HEK293 (cell line): ENCODE measurements at regions not wholly inside any gene's neighbourhood (a gene's known extent, or its start where the extent isn't known, plus 50 kb on each side); places are given as distances from the start of the nearest gene placed in this dataset.

Experiments used
- CTCF ChIA-PET: fragments of 350-600 bp; formaldehyde crosslinking; extraction: SDS; loops from one replicate; lab custom pipeline; 2021; ENCODE audit warnings: antibody characterized with exemption; lab: Yijun Ruan, JAX
- POLR2A ChIA-PET: fragments of 300-600 bp; formaldehyde crosslinking; extraction: SDS; loops from one replicate; lab custom pipeline; 2020; ENCODE audit warnings: antibody characterized with exemption, inconsistent platforms; lab: Yijun Ruan, JAX
- H3K27ac ChIP-seq: fragments of 200-500 bp; sonication (Bioruptor generic); 2 replicates; pipeline ENCODE4 v1.5.1; 2014; ENCODE audit warnings: low read depth, low read length, control low read depth, inconsistent platforms; ENCODE audit errors: extremely low read depth
- H3K36me3 ChIP-seq, 2 experiments: fragments of 200-500 bp in 1 of 2; sonication (Bioruptor generic) in 1 of 2; 1 replicate in 1 of 2; 2 replicates in 1 of 2; pipeline ENCODE4 v1.5.1; 2014 to 2017; ENCODE audit warnings: inconsistent platforms in 2 of 2, low read length in 2 of 2; ENCODE audit not compliant: control insufficient read depth in 2 of 2, insufficient read depth in 1 of 2
- H3K4me1 ChIP-seq: fragments of 200-500 bp; sonication (Bioruptor generic); 2 replicates; pipeline ENCODE4 v1.5.1; 2014; ENCODE audit warnings: mild to moderate bottlenecking, low read length, inconsistent platforms; ENCODE audit not compliant: control insufficient read depth, insufficient read depth
- H3K4me3 ChIP-seq: 2 replicates; pipeline ENCODE4 v1.5.1; 2011; ENCODE audit warnings: low read depth, mild to moderate bottlenecking, control low read depth, low read length, moderate library complexity
- H3K9me3 ChIP-seq: fragments of 200-500 bp; sonication (Bioruptor generic); 2 replicates; pipeline ENCODE4 v1.5.1; 2014; ENCODE audit warnings: low read depth, low read length, inconsistent platforms; ENCODE audit not compliant: control insufficient read depth, insufficient read depth
- ELK4 ChIP-seq: IDR thresholded peaks from 2 replicates; pipeline ENCODE4 v1.6.1; 2011; ENCODE audit warnings: mild to moderate bottlenecking, low read depth, low read length, borderline replicate concordance
- PRDM1 ChIP-seq: fragments of 450-650 bp; formaldehyde crosslinking; IDR thresholded peaks from 2 replicates; pipeline ENCODE4; 2016; ENCODE audit warnings: missing biosample characterization, missing genetic modification characterization
- TRIM28 ChIP-seq: IDR thresholded peaks from 2 replicates; pipeline ENCODE4 v1.6.1; 2011; ENCODE audit warnings: low read length, control low read depth, borderline replicate concordance
- YY1 ChIP-seq: fragments of 450-650 bp; formaldehyde crosslinking; IDR thresholded peaks from 2 replicates; pipeline ENCODE4 v1.5.1; 2018; ENCODE audit warnings: missing biosample characterization, missing genetic modification characterization
- ZFP41 ChIP-seq: fragments of 450-650 bp; formaldehyde crosslinking; IDR thresholded peaks from 2 replicates; pipeline ENCODE4 v1.5.1; 2016; ENCODE audit warnings: missing biosample characterization, missing genetic modification characterization, borderline replicate concordance
- ZNF132 ChIP-seq: fragments of 450-650 bp; formaldehyde crosslinking; IDR thresholded peaks from 2 replicates; pipeline ENCODE4 v1.5.1; 2017; ENCODE audit warnings: missing biosample characterization, missing genetic modification characterization, borderline replicate concordance
- ZNF280C ChIP-seq: fragments of 450-650 bp; formaldehyde crosslinking; IDR thresholded peaks from 2 replicates; pipeline ENCODE4 v1.5.1; 2016; ENCODE audit warnings: missing biosample characterization, missing genetic modification characterization
- ZNF280D ChIP-seq: fragments of 450-650 bp; formaldehyde crosslinking; IDR thresholded peaks from 2 replicates; pipeline ENCODE4 v1.5.1; 2016; ENCODE audit warnings: missing biosample characterization, missing genetic modification characterization
- ZNF311 ChIP-seq: fragments of 450-650 bp; formaldehyde crosslinking; IDR thresholded peaks from 2 replicates; pipeline ENCODE4 v1.5.1; 2017; ENCODE audit warnings: missing biosample characterization, missing genetic modification characterization, borderline replicate concordance
- ZNF324 ChIP-seq: fragments of 450-650 bp; formaldehyde crosslinking; IDR thresholded peaks from 2 replicates; pipeline ENCODE4 v1.5.1; 2016; ENCODE audit warnings: missing biosample characterization, missing genetic modification characterization
- ZNF362 ChIP-seq: fragments of 450-650 bp; formaldehyde crosslinking; IDR thresholded peaks from 2 replicates; pipeline ENCODE4 v1.5.1; 2016; ENCODE audit warnings: missing biosample characterization, missing genetic modification characterization
- ZNF48 ChIP-seq: fragments of 450-650 bp; formaldehyde crosslinking; IDR thresholded peaks from 2 replicates; pipeline ENCODE4 v1.5.1; 2016; ENCODE audit warnings: missing biosample characterization, missing genetic modification characterization
- ZNF513 ChIP-seq: fragments of 450-650 bp; IDR thresholded peaks from 2 replicates; pipeline ENCODE4 v1.5.1; 2018; ENCODE audit warnings: missing biosample characterization, missing genetic modification characterization
- ZNF518A ChIP-seq: fragments of 450-650 bp; formaldehyde crosslinking; conservative IDR thresholded peaks from 2 replicates; pipeline ENCODE4 v1.5.1; 2016; ENCODE audit warnings: low read depth, missing biosample characterization, missing genetic modification characterization
- ZNF529 ChIP-seq: fragments of 450-650 bp; formaldehyde crosslinking; IDR thresholded peaks from 2 replicates; pipeline ENCODE4 v1.5.1; 2017; ENCODE audit warnings: missing genetic modification characterization, missing biosample characterization; ENCODE audit not compliant: insufficient replicate concordance
- ZNF830 ChIP-seq: fragments of 450-650 bp; IDR thresholded peaks from 2 replicates; pipeline ENCODE4 v1.5.0; 2018; ENCODE audit warnings: missing biosample characterization, missing genetic modification characterization, low read depth, mild to moderate bottlenecking, moderate library complexity
- ZSCAN23 ChIP-seq: fragments of 450-650 bp; formaldehyde crosslinking; IDR thresholded peaks from 2 replicates; pipeline ENCODE4 v1.5.1; 2016; ENCODE audit warnings: missing biosample characterization, missing genetic modification characterization

- H3K4me1 ChIP-seq: no peaks in the 10 kb centered on the region
- H3K36me3 ChIP-seq: no peaks in the 10 kb centered on the region
- H3K9me3 ChIP-seq: no peaks in the 10 kb centered on the region
- H3K27ac ChIP-seq: no peak overlapping the region
- H3K4me3 ChIP-seq: no peak overlapping the region
- CTCF ChIA-PET: interaction anchor here (0.7 to 0.8 kb wide), 2 partner anchors 155 to 1475 kb away, joined by 3 to 4 read pairs; no protein-coding TSS in a partner anchor
- TF ChIP-seq ZSCAN23 (tag by site-specific recombination) (no peak), ELK4 (no peak), ZNF311 (tag by site-specific recombination) (no peak), ZNF362 (no peak), ZNF513 (tag by site-specific recombination) (no peak), YY1 (no peak), ZNF48 (tag by site-specific recombination) (no peak), TRIM28 (no peak), ZNF830 (tag by site-specific recombination) (no peak), ZFP41 (no peak), ZNF132 (tag by site-specific recombination) (no peak), PRDM1 (no peak), ZNF280D (tag by site-specific recombination) (no peak), ZNF529 (tag by site-specific recombination) (no peak), ZNF324 (tag by site-specific recombination) (no peak), ZNF280C (tag by site-specific recombination) (no peak), ZNF518A (tag by site-specific recombination) (no peak)
- POLR2A ChIA-PET: no interaction called here
These were observed 146.4 kb upstream of the STXBP5 start for GRCh38 chr6:147057705-147058342.
